Mesendoderm (in vitro differentiated cells): ENCODE measurements at regions not wholly inside any gene's neighbourhood (a gene's known extent, or its start where the extent isn't known, plus 50 kb on each side); places are given as distances from the start of the nearest gene placed in this dataset.

ENCODE experiments used
- DNase-seq: peaks from one replicate; pipeline ENCODE4 v3.0.0; 2013
- H2AK5ac ChIP-seq: 2 replicates; pipeline ENCODE4 v1.6.1; 2013; ENCODE audit warnings: low read length, inconsistent platforms
- H2BK120ac ChIP-seq: 2 replicates; pipeline ENCODE4 v1.6.1; 2013; ENCODE audit warnings: low read depth, mild to moderate bottlenecking, low read length, moderate library complexity, mixed read lengths
- H2BK15ac ChIP-seq: replicated peaks from 2 replicates; pipeline ENCODE4 v1.6.1; 2013; ENCODE audit warnings: low read depth, mild to moderate bottlenecking, moderate library complexity
- H2BK5ac ChIP-seq: 2 replicates; pipeline ENCODE4 v1.6.1; 2013; ENCODE audit warnings: low read length, inconsistent platforms
- H3K18ac ChIP-seq: 2 replicates; pipeline ENCODE4 v1.6.1; 2013; ENCODE audit warnings: mild to moderate bottlenecking, low read length, mixed read lengths
- H3K23ac ChIP-seq: one replicate; pipeline ENCODE4 v1.6.1; 2013; ENCODE audit warnings: low read length
- H3K27ac ChIP-seq: 2 replicates; pipeline ENCODE4 v1.5.1; 2013; ENCODE audit warnings: low read depth, mild to moderate bottlenecking, inconsistent platforms, low read length, moderate library complexity
- H3K27me3 ChIP-seq: 2 replicates; pipeline ENCODE4 v1.6.1; 2013; ENCODE audit warnings: low read length, control low read depth, mild to moderate bottlenecking, inconsistent platforms; ENCODE audit not compliant: insufficient read depth, poor library complexity
- H3K36me3 ChIP-seq: 2 replicates; pipeline ENCODE4 v1.6.1; 2013; ENCODE audit warnings: low read length, inconsistent platforms; ENCODE audit not compliant: control insufficient read depth, insufficient read depth
- H3K4ac ChIP-seq: one replicate; pipeline ENCODE4 v1.6.1; 2013; ENCODE audit warnings: low read depth, mild to moderate bottlenecking, low read length, moderate library complexity
- H3K4me1 ChIP-seq: 2 replicates; pipeline ENCODE4 v1.6.1; 2013; ENCODE audit warnings: low read depth, low read length, inconsistent platforms; ENCODE audit not compliant: control insufficient read depth
- H3K4me2 ChIP-seq: 2 replicates; pipeline ENCODE4 v1.6.1; 2013; ENCODE audit warnings: low read length
- H3K4me3 ChIP-seq: 2 replicates; pipeline ENCODE4 v1.5.1; 2013; ENCODE audit warnings: mild to moderate bottlenecking, low read length
- H3K56ac ChIP-seq: one replicate; pipeline ENCODE4 v1.6.1; 2013; ENCODE audit warnings: low read length
- H3K79me1 ChIP-seq: 2 replicates; pipeline ENCODE4 v1.6.1; 2013; ENCODE audit warnings: low read length, inconsistent platforms
- H3K79me2 ChIP-seq: 2 replicates; pipeline ENCODE4 v1.6.1; 2013; ENCODE audit warnings: mild to moderate bottlenecking, low read length; ENCODE audit not compliant: control insufficient read depth, insufficient read depth
- H3K9ac ChIP-seq: 2 replicates; pipeline ENCODE4 v1.6.1; 2013; ENCODE audit warnings: low read length, inconsistent platforms
- H4K5ac ChIP-seq: one replicate; pipeline ENCODE4 v1.6.1; 2013; ENCODE audit warnings: low read length
- H4K8ac ChIP-seq: one replicate; pipeline ENCODE4 v1.6.1; 2013; ENCODE audit warnings: low read depth, mild to moderate bottlenecking, control low read depth, low read length, moderate library complexity
- WGBS: extraction: QIAGEN DNeasy Blood & Tissue Kit; methylation state at CpG from one replicate; pipeline ENCODE4 v1.1.7; 2013; ENCODE audit warnings: low lambda C conversion rate, missing lambda C conversion rate; ENCODE audit not compliant: insufficient coverage; ENCODE audit errors: extremely low coverage; 5-methylcytosine and 5-hydroxymethylcytosine counted together

DNA sequence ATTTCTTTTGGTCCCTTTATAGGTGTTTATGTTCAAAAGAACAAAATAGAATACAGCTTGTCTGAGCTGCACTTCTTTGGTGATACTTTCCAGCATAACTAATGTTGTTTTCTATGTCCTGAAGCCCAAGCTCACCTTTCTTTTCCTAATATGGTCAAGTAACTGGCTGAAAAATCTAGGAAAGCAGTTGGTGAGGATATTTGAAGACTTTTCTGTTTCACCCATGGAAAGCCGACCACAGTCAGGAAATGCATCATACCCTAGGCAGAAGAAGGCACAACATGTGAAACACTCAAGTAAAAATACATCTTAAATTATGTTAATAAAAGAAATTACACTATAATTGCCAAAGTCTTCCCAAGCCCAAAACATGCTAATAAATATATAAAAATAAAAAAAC, 337.0 kb downstream of the PDGFC start:
- Histone ChIP-seq H3K79me2 (no peaks in the 10 kb centered on the region), H3K79me1 (no peaks in the 10 kb centered on the region), H2BK120ac (no peak overlapping the region), H2BK5ac (no peak overlapping the region), H3K27ac (no peak overlapping the region), H2BK15ac (no peak overlapping the region), H3K4me1 (no peaks in the 10 kb centered on the region), H3K9ac (no peak overlapping the region), H3K4ac (no peak overlapping the region), H3K18ac (no peak overlapping the region), H3K4me3 (no peak overlapping the region), H3K36me3 (no peaks in the 10 kb centered on the region), H2AK5ac (no peak overlapping the region), H3K4me2 (no peak overlapping the region), H4K5ac (no peak overlapping the region), H3K23ac (no peak overlapping the region), H3K56ac (no peak overlapping the region), H4K8ac (no peak overlapping the region), H3K27me3 (no peaks in the 10 kb centered on the region)
- no CpG with 5 or more reads among the region's 1 CpG for WGBS
- DNase-seq = no peak

DNA sequence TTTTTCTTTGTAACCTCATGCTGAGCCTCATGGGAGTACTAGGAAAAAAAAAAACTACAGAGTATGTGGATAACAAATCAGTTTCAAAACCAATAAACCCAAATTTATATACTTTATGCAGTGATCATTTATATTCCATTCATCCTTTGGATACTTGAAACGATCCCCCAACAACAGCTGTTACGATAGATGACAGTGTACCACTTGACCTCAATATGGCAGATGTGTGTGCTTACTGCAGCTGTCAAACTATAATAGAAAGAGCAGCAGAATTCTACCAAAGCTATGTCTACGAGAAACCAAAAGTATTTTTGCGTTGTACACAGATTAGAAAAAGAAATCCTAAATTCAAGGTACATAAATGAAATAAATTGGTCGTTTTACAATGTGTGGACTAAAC, 337.8 kb downstream of the PDGFC start:
- no peak overlapping the region for H2AK5ac ChIP-seq
- H3K9ac ChIP-seq = no peak overlapping the region
- H3K4me1 ChIP-seq = no peaks in the 10 kb centered on the region
- H3K27ac ChIP-seq = no peak overlapping the region
- H3K23ac ChIP-seq = no peak overlapping the region
- no peak overlapping the region for H4K5ac ChIP-seq
- no peaks in the 10 kb centered on the region for H3K27me3 ChIP-seq
- no peak overlapping the region for H3K4me3 ChIP-seq
- no peak overlapping the region for H4K8ac ChIP-seq
- no peak overlapping the region for H3K4me2 ChIP-seq
- no peaks in the 10 kb centered on the region for H3K79me1 ChIP-seq
- no peak overlapping the region for H3K18ac ChIP-seq
- no peak overlapping the region for H2BK15ac ChIP-seq
- no peak overlapping the region for H3K4ac ChIP-seq
- H3K36me3 ChIP-seq = no peaks in the 10 kb centered on the region
- H2BK120ac ChIP-seq = no peak overlapping the region
- no CpG with 5 or more reads among the region's 5 CpGs for WGBS
- H3K56ac ChIP-seq = no peak overlapping the region
- H2BK5ac ChIP-seq = no peak overlapping the region
- no peak for DNase-seq
- no peaks in the 10 kb centered on the region for H3K79me2 ChIP-seq

DNA sequence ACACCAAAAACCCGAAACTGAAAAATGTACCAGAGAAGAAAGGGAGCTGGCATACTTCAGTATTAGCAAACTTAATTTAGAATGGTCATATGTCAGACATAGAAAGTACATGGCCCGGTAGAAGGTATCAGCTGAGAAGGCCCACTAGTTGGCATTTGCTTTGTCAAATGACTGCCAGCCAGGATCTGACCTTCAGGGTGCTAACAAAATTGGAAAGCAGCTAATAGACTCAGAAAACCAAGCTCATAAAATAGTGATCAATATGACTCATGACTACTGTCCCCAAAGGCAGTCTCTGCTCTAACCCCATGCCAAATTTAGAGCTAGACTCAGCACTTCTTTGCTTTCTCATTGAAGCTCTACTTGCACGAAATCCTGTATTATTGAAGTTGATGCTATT, 342.7 kb downstream of the PDGFC start:
- Histone ChIP-seq H4K5ac (no peak overlapping the region), H3K36me3 (no peaks in the 10 kb centered on the region), H3K79me2 (no peaks in the 10 kb centered on the region), H2BK5ac (no peak overlapping the region), H2BK15ac (no peak overlapping the region), H3K27me3 (no peaks in the 10 kb centered on the region), H3K4me3 (no peak overlapping the region), H3K4me1 (no peaks in the 10 kb centered on the region), H4K8ac (no peak overlapping the region), H3K23ac (no peak overlapping the region), H3K4ac (no peak overlapping the region), H3K27ac (no peak overlapping the region), H3K4me2 (no peak overlapping the region), H2AK5ac (no peak overlapping the region), H2BK120ac (no peak overlapping the region), H3K9ac (no peak overlapping the region), H3K56ac (no peak overlapping the region), H3K18ac (no peak overlapping the region), H3K79me1 (no peaks in the 10 kb centered on the region)
- DNase-seq = no peak
- no CpG with 5 or more reads among the region's 3 CpGs for WGBS

DNA sequence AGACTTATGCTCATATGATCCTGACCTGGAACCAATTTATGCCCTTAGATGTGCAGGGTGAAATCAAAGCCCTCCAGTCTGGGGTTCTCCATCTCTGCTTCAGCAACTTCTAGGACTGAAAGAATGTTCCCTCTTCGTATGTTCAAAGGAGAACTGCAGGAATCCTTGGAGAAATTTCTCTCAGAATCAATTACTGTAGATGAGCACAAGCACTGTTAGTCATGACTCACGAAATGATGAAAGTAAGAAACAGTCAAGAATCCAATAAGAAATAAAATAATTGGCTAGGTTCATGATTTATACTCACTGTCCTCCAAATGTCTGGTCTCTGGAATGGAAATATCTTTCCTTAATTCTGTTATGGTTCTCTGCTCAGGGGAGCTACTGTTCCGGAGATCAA, 348.2 kb downstream of the PDGFC start:
- H3K4me3 ChIP-seq = no peak overlapping the region
- H3K27me3 ChIP-seq = no peaks in the 10 kb centered on the region
- no peak overlapping the region for H3K27ac ChIP-seq
- H2BK15ac ChIP-seq = no peak overlapping the region
- no peak overlapping the region for H3K4me2 ChIP-seq
- H3K18ac ChIP-seq = no peak overlapping the region
- H3K79me2 ChIP-seq = no peaks in the 10 kb centered on the region
- WGBS = no CpG with 5 or more reads among the region's 3 CpGs
- no peak overlapping the region for H3K9ac ChIP-seq
- H3K79me1 ChIP-seq = no peaks in the 10 kb centered on the region
- H3K36me3 ChIP-seq = no peaks in the 10 kb centered on the region
- H4K5ac ChIP-seq = no peak overlapping the region
- no peak overlapping the region for H2AK5ac ChIP-seq
- H3K4me1 ChIP-seq = no peaks in the 10 kb centered on the region
- H3K56ac ChIP-seq = no peak overlapping the region
- DNase-seq = no peak
- no peak overlapping the region for H2BK5ac ChIP-seq
- no peak overlapping the region for H3K23ac ChIP-seq
- H3K4ac ChIP-seq = no peak overlapping the region
- no peak overlapping the region for H4K8ac ChIP-seq
- no peak overlapping the region for H2BK120ac ChIP-seq

DNA sequence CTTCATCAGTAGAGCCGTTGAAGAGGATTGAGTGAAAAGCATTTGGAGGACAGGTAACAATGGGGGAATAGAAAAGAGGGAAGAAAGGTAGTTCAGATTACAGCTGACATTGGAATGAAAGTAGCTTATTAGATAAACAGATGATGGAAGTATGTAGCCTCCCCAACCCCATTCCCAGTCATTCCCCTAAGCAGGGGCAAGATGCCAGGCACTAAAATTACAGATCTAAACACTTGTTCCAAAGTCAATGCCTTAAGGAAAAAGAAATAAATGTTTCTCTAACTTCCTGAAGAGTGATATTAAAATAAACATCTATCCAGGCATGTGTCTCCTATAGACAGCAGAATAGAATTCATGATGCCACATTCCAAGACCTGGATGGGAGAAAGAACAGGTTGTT, 350.8 kb downstream of the PDGFC start:
- Histone ChIP-seq H3K36me3 (no peaks in the 10 kb centered on the region), H3K9ac (no peak overlapping the region), H2BK5ac (no peak overlapping the region), H3K4me3 (no peak overlapping the region), H3K56ac (no peak overlapping the region), H4K5ac (no peak overlapping the region), H2AK5ac (no peak overlapping the region), H3K79me2 (no peaks in the 10 kb centered on the region), H2BK120ac (no peak overlapping the region), H2BK15ac (no peak overlapping the region), H3K27me3 (no peaks in the 10 kb centered on the region), H3K27ac (no peak overlapping the region), H3K79me1 (no peaks in the 10 kb centered on the region), H3K4ac (no peak overlapping the region), H3K4me1 (no peaks in the 10 kb centered on the region), H4K8ac (no peak overlapping the region), H3K23ac (no peak overlapping the region), H3K4me2 (no peak overlapping the region), H3K18ac (no peak overlapping the region)
- WGBS = no CpG with 5 or more reads among the region's 1 CpG
- DNase-seq = no peak

DNA sequence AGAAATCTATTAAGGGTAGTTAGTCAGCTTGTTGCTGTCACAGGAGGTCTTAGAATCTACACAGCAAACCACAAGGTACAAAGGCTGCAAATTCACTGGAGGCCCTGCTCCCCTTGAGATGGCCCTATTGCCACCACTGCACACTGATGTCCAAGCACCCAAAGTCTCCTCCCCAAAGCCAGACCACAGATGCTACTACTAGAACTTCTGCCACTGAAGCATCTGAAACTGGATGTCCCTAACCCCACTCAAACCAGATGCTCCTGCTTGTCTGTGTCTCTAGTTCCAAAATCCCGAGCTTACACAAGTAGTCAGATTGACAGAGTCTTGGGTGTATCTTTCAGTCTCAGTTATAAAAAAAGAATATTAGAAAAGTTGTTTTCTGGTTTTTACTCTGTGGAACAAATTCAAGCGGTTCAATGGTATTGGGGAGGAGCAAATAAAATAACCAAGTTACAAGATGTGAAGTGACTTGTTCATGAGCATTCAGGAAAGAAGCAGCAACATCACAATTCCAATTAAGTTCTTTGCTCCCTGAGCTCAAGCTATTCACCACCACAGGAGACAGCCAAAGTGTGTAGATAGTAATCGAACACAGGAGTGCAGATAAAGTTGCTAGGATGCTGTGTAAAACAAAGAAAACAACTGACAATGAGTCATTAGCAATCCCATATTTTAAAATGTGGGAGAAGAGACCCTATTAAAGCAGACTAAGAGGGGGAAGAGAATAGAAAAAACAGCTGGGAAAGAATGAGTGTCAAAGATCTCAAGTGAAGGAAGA, 352.3 kb downstream of the PDGFC start:
- H3K4me2 ChIP-seq = no peak overlapping the region
- H3K56ac ChIP-seq = no peak overlapping the region
- H2BK120ac ChIP-seq = no peak overlapping the region
- H2BK5ac ChIP-seq = no peak overlapping the region
- no peak overlapping the region for H3K18ac ChIP-seq
- no peaks in the 10 kb centered on the region for H3K79me1 ChIP-seq
- H3K4me3 ChIP-seq = no peak overlapping the region
- H4K8ac ChIP-seq = no peak overlapping the region
- H2BK15ac ChIP-seq = no peak overlapping the region
- H3K27ac ChIP-seq = no peak overlapping the region
- no peak overlapping the region for H3K23ac ChIP-seq
- H2AK5ac ChIP-seq = no peak overlapping the region
- H3K4ac ChIP-seq = no peak overlapping the region
- H3K79me2 ChIP-seq = no peaks in the 10 kb centered on the region
- H3K4me1 ChIP-seq = no peaks in the 10 kb centered on the region
- H3K27me3 ChIP-seq = no peaks in the 10 kb centered on the region
- H4K5ac ChIP-seq = no peak overlapping the region
- peak; percentile 55 for DNase-seq
- H3K9ac ChIP-seq = no peak overlapping the region
- no peaks in the 10 kb centered on the region for H3K36me3 ChIP-seq
- WGBS = no CpG with 5 or more reads among the region's 3 CpGs
